Central memory CD4-positive, alpha-beta T cell (primary cell): ENCODE measurements at regions not wholly inside any gene's neighbourhood (a gene's known extent, or its start where the extent isn't known, plus 50 kb on each side); places are given as distances from the start of the nearest gene placed in this dataset.
"Not testable (repeated sequence)": the region's sequence is repeated elsewhere in the genome, so short reads cannot be mapped to it uniquely, and the experiment has no call there.

ENCODE experiments used
- DNase-seq: peaks from one replicate; pipeline ENCODE4 v3.0.0; 2022

DNA sequence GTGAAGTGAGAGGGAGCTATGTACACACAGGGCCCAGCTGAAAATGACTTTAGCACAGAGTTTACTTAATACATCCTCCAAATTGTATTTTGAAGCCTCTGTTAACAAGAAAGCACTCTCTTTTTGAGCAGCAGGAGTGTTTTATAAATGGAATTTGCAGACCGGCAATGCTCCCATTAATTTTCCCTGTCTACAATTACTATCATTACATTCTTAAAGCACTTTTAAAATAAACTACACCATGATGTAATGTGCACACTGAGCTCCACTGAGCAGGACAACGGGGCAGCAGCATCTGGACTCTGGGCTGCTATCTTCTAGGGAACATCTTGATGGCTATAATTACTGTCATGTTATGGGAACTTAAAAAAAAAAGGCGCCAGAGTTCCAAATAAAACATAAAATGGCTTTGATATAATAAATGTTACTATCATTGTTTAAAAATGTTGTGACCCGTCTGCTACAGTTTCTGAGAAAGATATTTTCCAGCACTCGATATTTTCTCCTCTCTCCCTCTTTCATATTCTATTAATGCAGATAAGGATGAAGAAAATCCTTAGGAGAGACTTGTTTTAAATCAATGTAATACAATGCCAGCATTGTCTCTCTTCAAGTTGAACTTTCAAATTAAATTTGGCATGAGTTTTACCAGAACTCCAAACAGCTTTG lies 150.9 kb downstream of the HLX start:
- DNase-seq = no peak

DNA sequence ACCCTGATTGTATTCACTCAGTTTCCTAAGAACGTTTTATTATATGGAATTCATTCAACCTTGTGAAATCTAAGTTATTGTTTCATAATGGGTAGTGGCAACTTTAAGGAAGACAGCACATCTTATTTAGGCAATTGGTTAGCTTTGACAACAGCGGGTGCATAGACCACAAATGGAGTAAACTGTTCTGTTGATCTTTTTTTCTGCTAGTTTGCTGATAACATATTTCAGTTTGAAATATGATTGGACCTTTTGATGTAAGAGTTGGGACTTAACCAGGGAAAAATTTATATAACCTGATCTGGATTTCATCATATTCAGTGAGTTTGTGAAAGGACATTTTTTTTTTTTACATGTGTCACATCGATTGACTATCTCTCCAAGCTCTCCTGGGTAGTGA lies 151.7 kb downstream of the HLX start:
- DNase-seq = no peak

DNA sequence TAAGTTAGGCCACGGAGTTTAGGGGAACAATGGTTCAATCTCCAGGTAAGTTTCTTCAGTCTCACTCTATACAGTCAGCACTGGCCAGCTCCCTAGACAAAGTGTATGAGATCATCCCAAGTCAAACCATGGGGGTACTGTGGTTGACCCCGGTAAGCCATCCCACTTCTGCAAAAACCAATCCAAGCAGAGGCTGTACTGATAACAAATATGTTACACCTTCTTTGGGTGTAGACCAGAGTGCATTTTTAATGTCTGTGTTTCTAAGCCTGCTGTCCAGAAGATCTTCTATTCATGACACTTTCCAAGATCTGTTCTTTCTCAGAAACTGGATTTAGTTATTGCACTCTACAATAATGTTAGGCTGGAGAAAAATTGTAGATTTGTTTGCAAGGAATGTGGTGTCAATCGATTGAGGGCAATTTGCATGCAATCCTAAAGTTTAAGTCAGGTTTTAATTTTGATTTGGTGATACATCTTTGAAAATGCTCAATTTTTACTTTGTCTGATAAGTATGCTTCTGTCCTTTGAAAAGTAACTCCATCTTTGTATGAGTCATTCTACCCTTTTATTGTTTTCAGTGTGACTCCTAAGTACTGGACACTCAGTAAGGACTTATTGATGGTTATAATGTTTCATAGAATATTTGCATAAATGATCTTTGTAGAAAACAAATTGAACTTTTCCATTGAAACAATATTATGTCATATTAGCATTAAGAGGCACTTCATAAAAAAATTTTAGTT lies 152.4 kb downstream of the HLX start:
- no peak for DNase-seq

DNA sequence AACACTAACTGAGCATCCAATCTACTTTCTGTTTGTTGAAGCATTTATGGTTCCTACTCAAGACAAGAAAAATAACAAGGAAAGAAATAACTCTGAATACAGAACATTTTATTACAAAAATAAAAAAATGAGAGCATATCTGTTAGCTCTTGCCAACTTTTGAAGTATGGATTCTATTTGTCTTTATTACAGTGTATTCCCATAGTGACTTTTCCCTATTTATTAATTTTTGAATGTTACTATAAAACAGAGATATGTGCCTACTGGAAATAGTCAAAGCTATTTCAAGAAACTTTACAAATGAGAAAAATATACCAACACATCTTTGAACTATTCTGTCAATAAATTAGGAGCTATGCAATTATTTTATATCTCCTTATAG lies 153.0 kb downstream of the HLX start:
- no peak for DNase-seq

DNA sequence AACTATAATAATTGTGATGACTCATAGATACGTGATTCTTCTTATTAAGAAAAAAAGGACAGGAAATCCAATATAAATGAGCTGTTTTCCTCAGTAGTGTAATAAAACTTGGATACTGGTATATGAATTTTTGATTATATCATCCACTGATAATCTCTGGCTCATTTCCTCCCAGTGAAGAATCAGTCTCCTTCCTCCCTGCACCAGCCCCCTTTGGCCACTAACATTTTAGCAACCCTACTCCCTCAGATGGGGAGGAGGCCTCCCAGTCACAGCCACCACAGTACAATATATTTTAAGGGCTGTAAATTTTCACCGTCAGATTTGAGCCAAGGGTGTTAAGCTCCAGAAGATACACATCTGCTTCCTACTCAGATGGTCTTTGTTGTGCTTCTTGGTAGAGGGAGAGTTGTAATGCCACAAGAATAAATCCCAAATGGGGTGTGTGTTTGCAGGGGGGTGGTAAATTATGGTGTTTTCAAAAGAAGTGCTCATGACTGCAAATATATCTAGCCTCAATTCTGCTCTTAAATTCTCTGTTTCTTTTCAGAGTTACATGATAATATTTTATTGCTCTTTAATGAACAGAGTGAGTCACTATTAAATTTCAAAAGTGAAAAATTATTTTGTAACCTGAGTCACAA lies 153.5 kb downstream of the HLX start:
- no peak for DNase-seq

DNA sequence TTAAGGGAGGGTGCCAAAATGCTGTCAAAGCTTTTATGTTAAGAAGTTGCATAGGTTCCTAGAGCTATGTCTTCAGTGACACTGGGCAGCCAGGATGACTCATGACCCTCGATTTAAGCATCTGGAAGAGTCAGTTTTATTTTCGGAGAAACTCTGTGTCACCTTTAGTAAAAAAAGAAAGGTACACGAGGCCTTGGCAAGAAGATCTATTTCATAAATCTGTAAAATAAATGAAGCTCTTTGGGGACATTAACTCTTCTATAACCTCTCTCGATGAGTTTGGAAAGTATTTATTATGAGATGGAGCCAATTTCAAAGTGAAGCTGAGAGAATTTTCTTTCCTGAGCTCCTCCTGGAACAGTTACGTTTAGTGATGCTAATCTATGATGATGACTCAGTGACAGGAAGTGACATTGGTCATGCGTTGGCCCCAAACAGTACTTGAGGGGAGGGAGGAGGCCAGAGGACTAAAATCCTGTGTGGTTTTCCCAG lies 156.5 kb downstream of the HLX start:
- DNase-seq = no peak

DNA sequence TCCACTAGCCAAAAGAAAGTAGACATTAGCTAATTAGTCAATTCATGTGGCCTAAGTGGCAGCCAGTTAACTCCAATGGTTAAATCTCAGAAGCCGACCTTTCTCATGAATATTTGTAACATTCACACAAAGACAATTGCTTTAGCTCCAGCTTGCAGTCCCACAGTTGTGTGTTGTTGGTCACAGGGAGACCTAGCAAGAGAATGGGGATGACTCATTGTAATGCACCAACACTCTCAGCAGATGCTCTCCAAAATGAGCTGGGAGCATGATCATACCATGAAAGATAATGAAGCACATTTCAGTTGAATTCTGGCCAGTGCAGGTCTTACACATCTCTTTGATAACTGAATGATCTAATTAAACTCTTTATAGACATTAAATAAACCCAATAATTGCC lies 160.4 kb downstream of the HLX start:
- DNase-seq = no peak

DNA sequence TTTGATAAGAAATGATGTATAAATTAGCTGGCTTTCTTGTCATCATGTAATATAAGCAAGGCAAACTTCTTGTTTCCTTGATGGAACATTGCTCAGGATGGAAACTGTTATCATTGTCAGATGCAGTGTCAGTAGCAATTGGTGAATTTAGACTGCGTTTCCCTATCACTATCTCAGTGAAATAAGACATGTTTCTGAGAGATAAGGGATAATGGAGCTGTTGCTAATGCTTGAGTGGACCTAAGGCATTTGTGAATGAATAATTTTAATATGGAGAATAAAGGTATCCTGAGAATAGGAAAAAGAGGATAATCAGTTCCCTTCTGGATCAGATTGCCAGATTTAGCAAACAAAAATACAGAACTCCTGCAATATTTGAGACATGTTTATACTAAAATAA lies 160.9 kb downstream of the HLX start:
- DNase-seq = no peak

DNA sequence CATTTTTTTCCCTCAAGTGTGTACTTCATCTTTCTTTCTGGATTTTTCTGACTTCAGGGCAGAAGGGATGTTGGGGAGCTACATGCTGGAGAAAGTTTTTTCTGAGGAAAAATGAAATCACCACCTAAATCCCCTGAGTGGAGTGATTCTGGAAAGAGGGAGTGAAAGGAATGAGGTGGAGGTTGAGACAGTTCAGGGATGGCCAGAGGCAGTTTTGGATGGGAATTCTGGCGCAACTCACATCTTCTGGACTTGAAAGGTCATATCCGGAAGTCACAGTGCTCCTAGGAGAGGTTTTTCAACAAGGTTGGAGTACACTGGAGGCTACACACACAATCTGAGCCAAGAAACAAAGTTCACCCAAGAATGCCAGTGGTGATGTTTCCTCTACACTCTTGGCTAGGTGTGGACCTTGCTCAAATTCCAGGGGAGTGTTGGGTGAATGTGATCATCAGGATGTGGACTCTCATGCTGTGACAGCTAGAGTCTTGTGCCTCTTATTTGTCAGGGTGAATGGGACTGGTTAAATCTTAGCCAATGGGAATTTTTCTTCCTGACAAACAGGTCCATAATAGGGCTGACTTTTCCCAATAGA lies 161.5 kb downstream of the HLX start:
- DNase-seq = no peak

DNA sequence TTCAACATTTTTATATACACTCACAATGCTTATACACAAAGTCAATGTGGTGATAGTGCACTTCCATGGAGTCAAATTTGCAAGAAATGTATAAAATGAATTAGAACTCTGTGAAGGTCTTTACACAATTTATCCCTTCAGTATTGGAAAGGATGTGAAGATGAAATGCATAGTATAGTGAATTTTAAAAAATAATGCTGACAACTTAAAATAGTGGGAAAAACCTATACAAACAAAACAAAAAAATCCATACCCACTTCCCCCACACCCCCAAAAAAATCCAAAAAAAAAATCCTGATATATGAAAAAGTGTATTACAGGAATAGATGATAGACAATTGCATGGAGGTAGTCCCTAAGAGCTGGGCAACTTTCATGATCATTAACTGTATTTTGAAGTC lies 165.3 kb downstream of the HLX start:
- no peak for DNase-seq

DNA sequence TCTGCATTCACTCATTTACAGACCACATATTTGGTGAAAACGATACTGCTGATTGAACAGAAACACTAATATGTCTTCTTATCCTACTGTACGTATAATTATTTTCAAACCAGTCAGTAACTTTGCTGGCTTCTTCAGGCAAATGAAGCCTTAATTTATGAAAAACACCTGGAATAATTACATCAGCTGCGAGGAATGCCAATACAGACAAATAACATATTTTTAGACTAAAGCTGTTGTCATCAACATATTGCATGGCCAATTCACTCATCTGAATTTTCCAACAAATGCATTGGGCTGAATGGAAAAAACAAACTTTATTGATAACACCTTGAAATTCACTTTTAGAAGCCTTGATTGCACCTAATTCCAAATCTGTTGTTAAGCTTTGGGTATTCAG lies 165.9 kb downstream of the HLX start:
- no peak for DNase-seq

DNA sequence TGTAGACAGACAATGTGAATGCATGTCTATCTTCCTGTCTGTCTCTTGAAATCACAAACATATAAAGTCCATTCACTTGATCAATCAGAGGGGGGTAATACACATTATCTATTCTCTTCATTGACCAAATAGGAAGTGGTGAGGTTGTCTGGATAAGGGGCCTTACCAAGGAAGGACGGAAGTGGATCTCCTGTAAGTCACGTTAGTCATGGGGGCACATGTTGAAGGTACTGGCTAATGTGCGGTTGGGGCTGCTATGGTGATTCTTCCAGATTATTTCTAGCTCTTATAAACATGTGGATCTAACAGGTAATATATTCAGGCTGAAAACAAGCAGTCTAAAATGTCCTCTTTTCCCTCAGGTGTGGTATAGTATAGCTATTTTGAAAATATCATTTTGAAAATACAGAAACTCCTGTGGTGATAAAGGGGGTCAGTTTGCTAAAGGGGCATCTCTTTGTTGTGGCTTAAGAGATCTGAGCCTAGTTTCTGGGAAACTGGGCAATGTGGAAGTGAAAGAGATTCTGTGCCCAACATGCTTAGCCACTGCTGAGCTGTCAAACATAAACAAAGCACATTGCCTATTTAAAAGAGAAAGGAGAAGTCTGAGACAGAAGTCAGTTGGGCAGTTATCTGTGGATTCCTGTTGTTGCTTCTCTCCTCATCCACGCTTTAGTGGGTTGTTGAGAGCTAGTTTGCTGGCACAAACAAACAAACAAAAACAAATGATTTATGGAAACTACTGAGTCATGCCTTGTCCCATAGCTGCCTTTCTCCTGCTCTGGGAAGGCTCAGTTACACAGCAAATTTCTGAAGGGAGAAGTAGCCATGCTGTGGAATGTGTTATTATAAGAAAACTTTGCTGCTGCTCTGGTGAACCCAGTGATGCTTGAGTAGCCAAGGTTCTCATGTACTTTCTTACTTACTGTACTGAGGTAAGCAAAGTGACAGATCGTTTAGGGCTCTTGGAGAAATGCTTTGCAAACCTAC lies 166.9 kb downstream of the HLX start:
- no peak for DNase-seq

DNA sequence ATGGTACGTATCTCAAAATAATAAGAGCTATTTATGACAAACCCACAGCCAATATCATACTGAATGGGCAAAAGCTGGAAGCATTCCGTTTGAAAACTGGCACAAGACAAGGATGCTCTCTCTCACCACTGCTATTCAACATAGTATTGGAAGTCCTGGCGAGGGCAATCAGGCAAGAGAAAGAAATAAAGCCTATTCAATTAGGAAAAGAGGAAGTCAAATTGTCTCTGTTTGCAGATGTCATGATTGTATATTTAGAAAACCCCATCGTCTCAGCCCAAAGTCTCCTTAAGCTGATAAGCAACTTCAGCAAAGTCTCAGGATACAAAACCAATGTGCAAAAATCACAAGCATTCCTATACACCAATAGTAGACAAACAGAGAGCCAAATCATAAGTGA lies 172.1 kb downstream of the HLX start:
- not testable (repeated sequence) for DNase-seq

DNA sequence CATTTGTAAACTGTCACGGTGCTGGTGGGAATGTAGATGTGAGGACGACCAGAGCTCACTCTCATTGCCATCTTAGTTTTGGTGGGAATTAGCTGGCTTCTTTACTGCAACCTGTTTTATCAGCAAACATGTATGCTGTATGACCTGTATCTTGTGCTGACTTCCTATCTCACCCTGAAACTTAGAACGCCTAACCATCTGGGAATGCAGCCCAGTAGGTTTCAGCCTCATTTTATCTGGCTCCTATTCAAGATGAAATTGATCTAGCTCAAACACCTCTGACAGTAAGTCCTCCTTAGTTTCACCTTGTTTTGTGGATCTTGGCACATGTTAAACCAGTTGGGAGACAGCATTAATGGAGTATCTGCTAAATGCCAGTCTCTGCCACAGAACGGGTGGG lies 174.6 kb downstream of the HLX start:
- DNase-seq = no peak

DNA sequence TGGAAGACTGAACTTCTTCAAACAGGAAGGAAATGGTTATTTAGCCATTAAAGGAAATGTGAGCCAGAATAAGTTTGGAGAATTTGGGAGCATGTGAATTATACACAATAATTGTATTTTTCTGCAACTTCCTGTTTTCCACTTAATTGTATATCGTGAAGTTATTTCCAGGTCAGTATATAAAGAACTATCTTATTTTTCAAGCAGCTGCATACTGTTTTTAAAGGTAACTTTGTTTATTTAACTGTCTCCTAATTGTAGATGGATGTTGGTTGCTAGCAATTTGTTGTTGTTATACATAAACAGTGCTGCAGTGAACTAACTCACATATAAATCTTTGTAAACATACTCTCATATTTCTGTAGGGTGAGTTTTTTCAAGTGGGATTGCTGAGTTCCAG lies 180.3 kb downstream of the HLX start:
- no peak for DNase-seq

DNA sequence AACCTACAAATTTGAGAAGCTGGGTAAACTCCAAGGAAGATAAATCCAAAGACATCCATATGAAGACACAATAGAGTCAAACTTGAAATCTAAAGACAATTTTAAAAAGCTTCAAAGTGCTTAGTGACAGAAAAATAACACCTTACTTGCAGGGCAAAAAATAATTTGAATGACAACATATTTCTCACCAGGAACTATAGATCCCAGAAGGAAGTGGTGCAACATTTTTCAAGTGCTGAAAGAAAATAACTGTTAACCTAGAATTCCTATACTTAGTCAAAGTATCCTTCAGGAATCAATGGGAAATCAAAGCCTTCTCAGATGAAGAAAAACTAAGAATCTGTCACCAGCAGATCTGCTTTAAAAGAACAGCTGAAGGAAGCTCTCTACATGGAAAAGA lies 184.4 kb downstream of the HLX start:
- no peak for DNase-seq

DNA sequence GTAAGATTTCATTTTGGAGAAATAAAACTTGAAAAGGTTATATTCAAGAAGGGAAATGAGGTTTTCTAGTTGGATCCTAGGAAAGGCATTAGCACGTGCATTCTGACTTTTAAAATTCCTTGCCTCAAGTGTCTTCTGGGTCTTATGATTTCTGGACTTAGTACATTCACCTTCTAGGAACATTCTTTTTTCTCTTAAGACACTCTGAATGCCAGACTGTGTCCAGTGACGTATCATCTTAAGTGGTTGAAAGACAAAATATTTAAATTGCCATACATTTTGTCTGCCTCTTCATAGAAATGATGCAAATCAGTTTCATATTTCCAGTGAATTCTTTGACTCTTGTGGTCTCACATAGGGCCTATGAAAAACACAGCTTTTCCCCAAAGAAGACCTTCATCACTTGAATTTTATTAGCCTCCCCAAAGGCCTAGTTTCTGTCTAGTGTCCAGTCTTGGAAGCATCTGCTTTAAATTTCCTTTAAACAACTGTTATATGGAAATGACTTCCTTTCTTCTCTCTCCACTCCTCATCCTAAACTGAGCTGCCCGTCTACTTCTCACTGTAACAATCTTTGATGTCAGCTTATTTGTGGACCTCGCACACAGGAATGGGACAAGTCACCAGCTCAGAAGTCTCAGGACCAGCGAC lies 187.2 kb downstream of the HLX start:
- DNase-seq = no peak

DNA sequence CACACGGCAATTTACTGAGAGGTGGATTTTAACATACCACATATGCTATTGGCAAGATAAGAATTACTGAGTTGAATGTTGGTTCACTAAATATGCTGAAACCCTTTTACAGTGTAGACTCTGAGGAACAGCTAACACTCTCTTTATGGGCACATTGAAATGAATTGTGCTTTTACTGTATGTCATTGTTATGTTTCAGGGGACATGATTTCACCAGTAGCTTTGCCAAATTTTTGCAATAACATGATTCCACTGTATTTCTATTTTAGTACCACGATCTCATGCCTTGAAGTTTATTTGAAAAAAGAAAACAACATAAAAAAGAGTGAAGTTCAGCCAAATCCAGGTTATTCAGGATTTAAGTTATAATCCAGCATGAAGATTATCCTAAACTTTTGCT lies 188.5 kb downstream of the HLX start:
- no peak for DNase-seq

DNA sequence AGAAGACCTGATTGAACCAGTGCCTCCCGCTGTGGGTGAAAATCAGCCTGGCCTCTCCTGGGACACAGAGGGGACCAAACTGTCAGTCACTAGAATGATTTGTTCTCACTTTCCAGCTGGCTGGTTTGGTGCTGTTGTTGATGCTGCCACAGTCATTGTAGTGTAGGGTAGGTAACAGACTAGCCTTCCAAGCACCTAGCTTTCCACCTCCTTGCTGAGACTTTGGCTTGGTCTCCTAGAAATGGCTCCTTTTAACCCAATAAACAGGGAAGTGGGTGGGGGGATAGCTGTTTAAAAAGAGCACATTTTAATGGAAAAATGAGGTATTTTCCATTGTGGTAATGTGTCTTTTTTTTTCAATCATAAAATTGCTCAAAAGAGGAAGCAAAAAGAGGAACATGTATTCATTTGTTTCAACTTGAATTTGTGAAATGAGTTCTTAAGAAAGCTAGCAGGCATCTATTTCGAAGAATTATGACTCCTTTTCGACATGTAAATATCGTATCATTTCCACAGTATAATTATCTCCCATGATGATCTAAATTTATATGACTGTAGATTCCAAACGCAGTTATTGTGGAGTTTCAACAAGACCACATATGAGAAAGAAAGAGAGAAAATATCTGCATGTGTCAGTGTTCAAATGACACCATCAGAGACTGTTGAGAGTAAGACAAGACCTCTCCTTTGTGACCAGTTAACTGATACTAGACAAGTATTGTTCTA lies 190.1 kb downstream of the HLX start:
- DNase-seq = no peak

DNA sequence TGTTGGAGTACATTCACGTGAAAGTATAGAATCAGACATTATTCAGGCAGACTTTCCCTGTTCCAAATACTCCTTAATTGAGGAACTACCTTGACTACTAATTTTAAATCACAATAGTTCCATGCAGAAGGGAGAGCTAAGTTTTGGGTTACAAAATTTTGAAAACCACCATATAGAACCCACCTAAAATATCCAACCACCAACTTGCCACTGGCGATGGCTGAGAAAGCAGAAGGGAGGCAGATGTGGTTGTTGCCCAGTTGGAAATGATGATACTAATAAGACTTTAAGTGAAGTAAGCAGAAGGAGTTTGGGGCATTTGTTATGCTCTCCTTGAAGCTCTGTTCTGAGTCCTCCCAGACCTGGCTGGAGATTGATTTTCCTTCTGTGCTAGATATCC lies 190.7 kb downstream of the HLX start:
- DNase-seq = no peak

DNA sequence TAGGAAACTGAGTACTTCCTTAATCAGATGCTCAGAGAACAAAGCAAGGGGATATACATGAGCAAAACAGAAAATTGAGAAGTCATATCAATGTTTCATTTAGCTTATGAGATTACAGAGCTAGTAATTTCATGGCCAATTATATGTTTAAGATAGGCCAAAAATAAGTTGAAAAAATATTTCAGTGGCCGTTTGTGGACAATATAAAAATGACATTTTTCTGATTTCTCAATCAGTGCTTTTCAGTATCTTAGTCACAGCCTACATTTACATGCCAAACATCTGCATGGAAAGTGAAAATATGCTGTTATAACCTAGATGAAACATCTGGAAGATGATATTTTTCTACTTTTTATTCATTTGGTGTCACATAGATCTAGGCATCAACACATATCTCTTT lies 192.5 kb downstream of the HLX start:
- no peak for DNase-seq
